ENCODE measurements at regions not wholly inside any gene's neighbourhood (a gene's known extent, or its start where the extent isn't known, plus 50 kb on each side); places are given as distances from the start of the nearest gene placed in this dataset.

DNA sequence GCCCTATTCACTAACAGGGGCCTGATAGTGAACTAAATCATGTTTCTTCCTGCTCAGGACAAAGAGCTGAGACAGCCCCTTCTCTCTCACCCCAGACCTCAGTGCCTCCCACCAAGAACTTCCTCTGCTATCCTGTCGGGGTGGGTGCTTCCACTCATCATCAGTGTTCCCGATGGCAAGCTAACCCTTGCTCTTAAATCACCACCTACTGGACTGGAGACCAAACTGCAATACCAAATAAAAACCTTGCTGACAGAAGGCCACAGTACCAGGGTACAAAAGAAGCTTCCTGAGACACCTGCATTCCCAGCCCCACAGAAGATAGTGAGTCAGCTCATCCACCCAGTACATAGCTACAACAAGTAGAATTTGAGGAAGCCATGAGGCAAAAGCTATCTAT, 799.5 kb downstream of the LTN1 start:
- TF ChIP-seq, protein P1, sequence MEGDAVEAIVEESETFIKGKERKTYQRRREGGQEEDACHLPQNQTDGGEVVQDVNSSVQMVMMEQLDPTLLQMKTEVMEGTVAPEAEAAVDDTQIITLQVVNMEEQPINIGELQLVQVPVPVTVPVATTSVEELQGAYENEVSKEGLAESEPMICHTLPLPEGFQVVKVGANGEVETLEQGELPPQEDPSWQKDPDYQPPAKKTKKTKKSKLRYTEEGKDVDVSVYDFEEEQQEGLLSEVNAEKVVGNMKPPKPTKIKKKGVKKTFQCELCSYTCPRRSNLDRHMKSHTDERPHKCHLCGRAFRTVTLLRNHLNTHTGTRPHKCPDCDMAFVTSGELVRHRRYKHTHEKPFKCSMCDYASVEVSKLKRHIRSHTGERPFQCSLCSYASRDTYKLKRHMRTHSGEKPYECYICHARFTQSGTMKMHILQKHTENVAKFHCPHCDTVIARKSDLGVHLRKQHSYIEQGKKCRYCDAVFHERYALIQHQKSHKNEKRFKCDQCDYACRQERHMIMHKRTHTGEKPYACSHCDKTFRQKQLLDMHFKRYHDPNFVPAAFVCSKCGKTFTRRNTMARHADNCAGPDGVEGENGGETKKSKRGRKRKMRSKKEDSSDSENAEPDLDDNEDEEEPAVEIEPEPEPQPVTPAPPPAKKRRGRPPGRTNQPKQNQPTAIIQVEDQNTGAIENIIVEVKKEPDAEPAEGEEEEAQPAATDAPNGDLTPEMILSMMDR (IDR thresholded peaks at IDR 0.05; ENCODE audit: borderline replicate concordance, extremely low read depth, low read length, poor library complexity, severe bottlenecking), result peak; percentile 6
- TF ChIP-seq EZH2 (IDR thresholded peaks at IDR 0.05; ENCODE audit: borderline replicate concordance, low read depth, low read length, severe bottlenecking), result no peak
- Histone ChIP-seq H3K27ac (ENCODE audit: low read length) (no peak overlapping the region), H3K36me3 (ENCODE audit: insufficient read depth, low read length) (no peaks in the 10 kb centered on the region), H3K4me3 (ENCODE audit: low read depth in 1 of 2, low read length in 2 of 2) (no peak overlapping the region), H3K9ac (ENCODE audit: low read depth, low read length) (no peak overlapping the region), H3K4me2 (ENCODE audit: insufficient read depth, low read length) (no peak overlapping the region), H2AFZ (ENCODE audit: low read depth, low read length) (no peak overlapping the region), H3K79me2 (ENCODE audit: insufficient read depth, low read length) (no peaks in the 10 kb centered on the region), H3K9me3 (ENCODE audit: insufficient read depth, low read length, severe bottlenecking) (no peaks in the 10 kb centered on the region), H3K27me3 (ENCODE audit: insufficient read depth, low read length, poor library complexity) (no peaks in the 10 kb centered on the region), H4K20me1 (ENCODE audit: insufficient read depth, low read length) (no peaks in the 10 kb centered on the region), H3K4me1 (ENCODE audit: insufficient read depth, low read length) (no peaks in the 10 kb centered on the region)
- no peak for DNase-seq
- no peak for ATAC-seq (ENCODE audit: insufficient read depth, low read depth)

DNA sequence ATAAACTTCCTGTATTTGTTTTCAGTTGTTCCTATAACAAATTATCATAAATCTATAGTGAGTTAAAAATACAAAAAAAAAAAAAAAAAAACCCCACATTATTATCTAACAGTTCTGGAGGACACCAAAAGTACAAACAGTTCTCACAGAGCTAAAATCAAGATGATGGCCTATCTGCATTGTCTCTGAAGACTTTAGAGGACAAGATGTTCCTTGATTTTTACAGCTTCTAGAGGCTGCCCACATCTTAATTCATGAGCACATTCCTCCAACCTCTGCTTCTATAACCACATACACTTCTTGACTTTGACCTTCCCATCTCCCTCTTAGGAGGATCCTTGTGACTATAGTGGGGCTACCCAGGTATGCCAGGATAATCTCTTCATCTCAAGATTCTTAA, 806.1 kb downstream of the LTN1 start:
- Histone ChIP-seq H3K27me3 (ENCODE audit: insufficient read depth, low read length, poor library complexity) (no peaks in the 10 kb centered on the region), H3K27ac (ENCODE audit: low read length) (no peak overlapping the region), H3K9ac (ENCODE audit: low read depth, low read length) (no peak overlapping the region), H3K9me3 (ENCODE audit: insufficient read depth, low read length, severe bottlenecking) (peaks cover 5% of the 10 kb centered on the region), H3K79me2 (ENCODE audit: insufficient read depth, low read length) (no peaks in the 10 kb centered on the region), H3K4me2 (ENCODE audit: insufficient read depth, low read length) (no peak overlapping the region), H3K4me3 (ENCODE audit: low read depth in 1 of 2, low read length in 2 of 2) (no peak overlapping the region), H4K20me1 (ENCODE audit: insufficient read depth, low read length) (no peaks in the 10 kb centered on the region), H2AFZ (ENCODE audit: low read depth, low read length) (no peak overlapping the region), H3K36me3 (ENCODE audit: insufficient read depth, low read length) (no peaks in the 10 kb centered on the region), H3K4me1 (ENCODE audit: insufficient read depth, low read length) (no peaks in the 10 kb centered on the region)
- ATAC-seq (ENCODE audit: insufficient read depth, low read depth) (no peak), DNase-seq (no peak)
- TF ChIP-seq, protein P1 (IDR thresholded peaks at IDR 0.05; ENCODE audit: borderline replicate concordance, extremely low read depth, low read length, poor library complexity, severe bottlenecking), result no peak

DNA sequence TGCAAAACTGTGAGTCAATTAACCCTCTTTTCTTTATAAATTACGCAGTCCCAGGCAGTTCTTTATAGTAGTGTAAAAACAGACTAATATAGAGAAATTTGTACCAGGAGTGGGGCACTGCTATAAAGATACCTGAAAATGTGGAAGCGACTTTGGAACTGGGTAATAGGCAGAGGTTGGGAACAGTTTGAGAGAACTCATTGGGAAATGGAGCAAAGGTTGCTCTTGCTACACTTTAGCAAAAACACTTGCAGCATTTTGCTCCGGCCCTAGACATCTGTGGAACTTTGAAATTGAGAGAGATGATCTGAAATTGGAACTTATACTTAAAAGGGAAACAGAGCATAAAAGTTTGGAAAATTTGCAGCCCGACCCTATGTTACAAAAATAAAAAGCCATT, 810.9 kb downstream of the LTN1 start:
- Histone ChIP-seq H3K36me3 (ENCODE audit: insufficient read depth, low read length) (no peaks in the 10 kb centered on the region), H3K9ac (ENCODE audit: low read depth, low read length) (no peak overlapping the region), H3K4me1 (ENCODE audit: insufficient read depth, low read length) (no peaks in the 10 kb centered on the region), H3K27me3 (ENCODE audit: insufficient read depth, low read length, poor library complexity) (no peaks in the 10 kb centered on the region), H3K79me2 (ENCODE audit: insufficient read depth, low read length) (no peaks in the 10 kb centered on the region), H4K20me1 (ENCODE audit: insufficient read depth, low read length) (no peaks in the 10 kb centered on the region), H3K4me2 (ENCODE audit: insufficient read depth, low read length) (no peak overlapping the region), H3K27ac (ENCODE audit: low read length) (no peak overlapping the region), H3K4me3 (ENCODE audit: low read depth in 1 of 2, low read length in 2 of 2) (no peak overlapping the region), H3K9me3 (ENCODE audit: insufficient read depth, low read length, severe bottlenecking) (peaks cover 5% of the 10 kb centered on the region), H2AFZ (ENCODE audit: low read depth, low read length) (no peak overlapping the region)
- ATAC-seq (ENCODE audit: insufficient read depth, low read depth) (no peak), DNase-seq (no peak)
- TF ChIP-seq, protein P1 (IDR thresholded peaks at IDR 0.05; ENCODE audit: borderline replicate concordance, extremely low read depth, low read length, poor library complexity, severe bottlenecking), result no peak
- TF ChIP-seq EZH2 (IDR thresholded peaks at IDR 0.05; ENCODE audit: borderline replicate concordance, low read depth, low read length, severe bottlenecking), result no peak

DNA sequence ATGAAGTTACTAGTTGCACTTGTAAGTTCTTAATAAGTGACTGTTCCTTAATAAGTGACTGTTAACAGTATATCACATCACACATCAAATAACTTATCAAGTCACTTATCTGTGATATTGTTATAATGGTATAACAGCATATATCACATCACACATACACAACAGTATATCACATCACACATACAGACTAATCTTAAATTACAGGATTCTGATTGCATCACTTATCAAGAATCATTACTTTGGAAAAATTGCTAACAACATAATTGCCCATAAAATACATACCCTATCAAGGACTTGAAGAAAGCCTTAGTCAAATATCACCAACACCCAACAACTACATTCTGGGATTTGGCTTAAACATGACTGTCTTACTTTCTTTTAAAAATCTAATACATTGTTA, 813.5 kb downstream of the LTN1 start:
- no peak overlapping the region for H3K4me3 ChIP-seq (ENCODE audit: low read depth in 1 of 2, low read length in 2 of 2)
- peaks cover 5% of the 10 kb centered on the region for H3K9me3 ChIP-seq (ENCODE audit: insufficient read depth, low read length, severe bottlenecking)
- no peak overlapping the region for H3K9ac ChIP-seq (ENCODE audit: low read depth, low read length)
- H3K4me1 ChIP-seq (ENCODE audit: insufficient read depth, low read length), result no peaks in the 10 kb centered on the region
- no peaks in the 10 kb centered on the region for H3K27me3 ChIP-seq (ENCODE audit: insufficient read depth, low read length, poor library complexity)
- DNase-seq (no peak), ATAC-seq (ENCODE audit: insufficient read depth, low read depth) (no peak)
- no peak for TF ChIP-seq EZH2 (IDR thresholded peaks at IDR 0.05; ENCODE audit: borderline replicate concordance, low read depth, low read length, severe bottlenecking)
- TF ChIP-seq, protein P1 (IDR thresholded peaks at IDR 0.05; ENCODE audit: borderline replicate concordance, extremely low read depth, low read length, poor library complexity, severe bottlenecking), result no peak
- H3K36me3 ChIP-seq (ENCODE audit: insufficient read depth, low read length), result no peaks in the 10 kb centered on the region
- no peaks in the 10 kb centered on the region for H3K79me2 ChIP-seq (ENCODE audit: insufficient read depth, low read length)
- H3K27ac ChIP-seq (ENCODE audit: low read length), result no peak overlapping the region
- H3K4me2 ChIP-seq (ENCODE audit: insufficient read depth, low read length), result no peak overlapping the region
- no peak overlapping the region for H2AFZ ChIP-seq (ENCODE audit: low read depth, low read length)
- no peaks in the 10 kb centered on the region for H4K20me1 ChIP-seq (ENCODE audit: insufficient read depth, low read length)
